OCI-LY7 (cell line): ENCODE measurements at regions not wholly inside any gene's neighbourhood (a gene's known extent, or its start where the extent isn't known, plus 50 kb on each side); places are given as distances from the start of the nearest gene placed in this dataset.

Experiments used
- small RNA-seq: library from RNA; depleted of rRNA; stranded (forward); fragments of <200 nt; gene quantifications from one replicate; pipeline ENCODE3, GENCODE V24; 2014

Small RNAs in the stretch of these regions (small RNA-seq; reads per million reads assigned to genes)
- gene RNU5E-7P = 0.21 reads per million
